NCI-H510A treated with DMSO at 0.1 percent for 48 hours (cell line): ENCODE measurements at regions not wholly inside any gene's neighbourhood (a gene's known extent, or its start where the extent isn't known, plus 50 kb on each side); places are given as distances from the start of the nearest gene placed in this dataset.

Source experiments
- DNase-seq: peaks from one replicate; lab custom pipeline; 2025; lab: John Stamatoyannopoulos, UW

- no peak for DNase-seq
Observed at GRCh38 chr15:60137711-60138396, 133.7 kb downstream of the FOXB1 start.

DNA sequence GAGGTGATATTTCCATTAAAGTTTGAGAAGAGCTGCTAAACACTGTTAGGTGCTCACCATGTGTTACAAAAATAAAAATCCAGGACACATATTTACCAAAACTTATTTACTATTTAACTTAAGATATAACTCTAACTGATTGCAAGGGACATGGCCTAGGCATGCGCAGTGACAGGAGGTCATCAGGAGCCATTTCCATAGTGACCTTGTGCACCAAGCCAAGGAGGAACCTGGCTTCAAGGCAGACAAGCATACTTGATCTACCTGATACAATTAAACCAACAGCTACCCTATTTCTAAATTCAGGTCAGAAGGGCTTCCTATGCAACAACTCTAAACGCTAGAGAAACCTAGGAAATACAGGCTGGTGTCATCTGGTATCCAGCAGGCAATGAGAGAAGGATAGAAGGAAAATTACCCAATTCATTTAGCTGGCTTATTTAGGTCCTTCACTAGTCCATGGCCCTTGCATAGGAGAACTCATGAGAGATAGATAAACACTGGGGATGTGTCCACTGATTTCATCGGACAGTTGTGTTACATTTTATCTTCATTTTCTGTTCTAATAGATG, 134.4 kb downstream of the FOXB1 start:
- no peak for DNase-seq

DNA sequence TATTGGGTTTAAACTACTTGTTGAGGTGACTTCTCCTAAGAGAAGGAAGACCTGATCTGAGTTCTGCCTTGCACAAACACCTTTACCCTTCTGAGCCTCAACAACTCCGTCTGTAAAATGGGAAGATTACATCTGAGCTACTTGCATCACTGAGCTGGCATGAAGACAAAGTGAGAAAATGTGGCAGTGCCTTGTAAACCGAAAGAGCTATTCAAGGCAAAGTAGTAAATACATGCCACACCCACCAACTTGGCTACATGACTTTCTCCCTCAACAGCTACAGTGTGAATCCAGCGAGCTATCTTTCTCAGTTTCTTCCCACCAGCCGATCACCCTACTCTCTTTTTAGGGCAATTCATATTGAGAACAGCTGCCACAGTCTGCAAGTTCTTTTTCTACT, 148.3 kb downstream of the FOXB1 start:
- no peak for DNase-seq

DNA sequence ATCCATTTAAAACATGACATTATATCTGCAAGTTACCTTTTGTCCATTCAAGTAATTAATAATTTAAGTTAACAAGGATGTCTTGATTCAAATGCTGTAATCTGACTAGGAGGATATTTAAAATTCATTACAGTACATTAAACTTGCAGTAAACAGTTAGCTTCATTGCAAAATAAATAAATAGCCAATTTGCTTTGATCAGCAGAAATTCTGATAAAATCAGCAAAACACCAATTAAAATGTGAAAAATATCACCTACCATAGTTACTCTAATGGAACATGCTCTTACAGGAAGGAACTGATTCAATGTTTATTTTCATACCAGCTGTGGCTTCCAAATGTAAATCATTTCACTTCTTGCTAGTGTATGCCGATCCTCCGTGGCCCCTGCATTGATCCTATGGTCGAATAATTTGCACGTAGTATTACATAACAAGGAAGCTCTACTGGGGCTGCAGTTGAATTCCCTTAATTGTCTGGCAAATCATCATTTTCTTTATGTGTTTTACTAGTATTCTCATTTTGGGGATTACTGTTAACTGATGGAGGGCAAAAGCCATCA, 150.7 kb downstream of the FOXB1 start:
- no peak for DNase-seq

GRCh38 chr15:60155661-60156060, 151.6 kb downstream of the FOXB1 start:
- no peak for DNase-seq

- no peak for DNase-seq
Observed at GRCh38 chr15:60160909-60161308, 156.8 kb downstream of the FOXB1 start.

DNA sequence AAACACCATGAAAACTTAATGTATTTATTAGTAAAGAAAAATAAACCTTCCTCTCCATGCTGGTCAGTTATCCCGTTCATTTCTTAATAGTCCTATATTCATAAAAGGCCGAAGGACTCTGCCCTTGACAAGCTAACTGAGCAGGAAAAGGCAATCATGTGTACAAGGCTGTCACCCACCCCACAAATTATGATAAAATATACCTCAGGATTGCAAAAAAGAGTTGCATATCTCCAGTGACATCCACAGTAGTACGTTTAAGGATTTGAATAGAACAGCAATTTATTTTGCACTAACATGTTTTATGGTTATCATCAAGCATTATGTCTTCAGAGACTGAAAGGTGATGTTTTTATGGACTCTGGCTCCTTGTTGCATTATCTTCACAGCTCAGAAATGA, 157.6 kb downstream of the FOXB1 start:
- DNase-seq: no peak

DNA sequence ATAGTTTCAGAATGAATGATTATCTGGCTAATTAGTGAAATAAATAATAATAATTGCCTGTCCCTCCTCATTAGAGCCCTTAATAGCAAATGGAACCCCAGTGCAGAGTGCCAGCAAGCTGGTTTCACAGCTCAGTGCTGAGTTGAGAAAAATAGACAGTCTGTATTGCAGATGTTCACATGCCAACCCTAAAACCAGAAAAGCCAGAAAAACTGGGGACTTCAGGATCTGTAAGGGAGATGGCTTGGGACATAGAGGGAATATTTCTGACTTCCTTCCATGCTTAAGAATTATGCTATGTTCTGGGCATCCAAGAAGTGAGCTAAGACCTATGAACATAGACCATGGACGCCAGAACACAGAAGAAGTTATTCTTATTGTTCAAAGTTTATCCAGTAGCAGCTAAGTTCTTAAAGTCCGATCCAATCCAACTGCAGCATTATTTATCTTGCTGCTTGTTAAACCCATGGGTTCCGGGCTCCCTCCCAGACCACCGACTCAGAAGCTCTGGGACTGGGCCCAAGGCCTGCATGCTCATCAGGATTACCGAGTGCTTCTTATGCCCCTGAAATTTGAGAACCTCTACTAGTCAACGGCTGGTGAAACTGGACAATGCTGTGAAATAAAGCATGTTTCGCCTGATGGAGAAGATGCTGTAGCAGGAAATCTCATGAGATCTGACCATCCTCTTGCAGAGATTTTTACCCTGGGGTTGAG, 158.3 kb downstream of the FOXB1 start:
- DNase-seq: no peak

DNA sequence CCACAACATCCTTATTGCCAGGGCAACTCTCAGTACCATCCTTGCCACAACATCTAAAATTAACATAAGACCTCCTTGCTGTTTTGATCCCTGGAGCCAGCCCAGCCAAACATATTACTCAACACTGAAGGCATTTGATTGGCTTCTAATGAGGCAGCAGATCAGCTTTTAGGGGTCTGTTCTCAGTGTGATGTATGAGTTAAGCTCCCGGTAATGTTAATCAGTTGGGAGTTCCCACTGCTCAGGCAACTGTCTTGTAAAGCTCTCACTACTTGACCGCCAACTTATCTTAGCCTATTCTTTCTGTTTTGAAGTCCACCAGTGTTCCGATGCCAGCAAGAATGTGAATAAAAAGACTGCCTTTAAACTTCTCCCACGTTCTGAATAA, 158.9 kb downstream of the FOXB1 start:
- no peak for DNase-seq

DNA sequence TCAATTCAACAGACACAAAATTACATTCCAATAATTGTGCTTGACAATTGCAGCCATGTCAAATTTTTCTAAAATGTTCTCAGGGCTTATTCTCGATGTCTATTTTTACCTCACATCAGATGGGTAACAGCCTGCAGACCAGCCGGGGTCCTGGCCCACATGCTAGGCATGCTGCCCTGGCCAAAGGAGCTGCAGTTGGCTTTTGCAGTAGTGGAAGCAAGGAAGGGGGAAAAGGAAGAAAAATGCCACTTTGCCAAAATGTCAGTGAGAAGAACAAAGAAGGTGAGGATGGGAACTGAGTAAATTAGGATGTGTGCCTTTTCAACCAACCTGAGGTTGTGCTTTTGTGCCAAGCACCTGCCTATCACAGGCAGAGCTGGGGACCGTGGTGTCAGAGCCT, 161.0 kb downstream of the FOXB1 start:
- no peak for DNase-seq

- no peak for DNase-seq
Observed at GRCh38 chr15:60172143-60172542, 168.0 kb downstream of the FOXB1 start.

GRCh38 chr15:60179786-60180391, 175.8 kb downstream of the FOXB1 start:
- DNase-seq: peak; percentile 19

DNA sequence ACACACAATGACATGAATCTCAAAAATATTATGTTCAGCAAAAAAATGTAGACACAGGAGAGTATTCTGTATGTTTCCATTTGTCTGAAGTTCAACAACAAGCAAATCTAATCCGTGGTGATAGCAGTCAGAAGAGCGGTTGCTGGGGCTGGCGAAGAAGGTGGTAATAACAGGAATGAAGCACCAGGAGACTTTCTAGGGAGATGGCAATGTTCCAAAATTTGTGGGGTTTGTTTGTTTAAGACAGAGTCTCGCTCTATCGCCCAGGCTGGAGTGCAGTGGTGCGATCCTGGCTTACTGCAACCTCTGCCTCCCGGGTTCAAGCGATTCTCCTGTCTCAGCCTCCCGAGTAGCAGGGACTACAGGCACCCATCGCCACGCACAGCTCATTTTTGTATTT, 177.8 kb downstream of the FOXB1 start:
- peak; percentile 37 for DNase-seq

DNA sequence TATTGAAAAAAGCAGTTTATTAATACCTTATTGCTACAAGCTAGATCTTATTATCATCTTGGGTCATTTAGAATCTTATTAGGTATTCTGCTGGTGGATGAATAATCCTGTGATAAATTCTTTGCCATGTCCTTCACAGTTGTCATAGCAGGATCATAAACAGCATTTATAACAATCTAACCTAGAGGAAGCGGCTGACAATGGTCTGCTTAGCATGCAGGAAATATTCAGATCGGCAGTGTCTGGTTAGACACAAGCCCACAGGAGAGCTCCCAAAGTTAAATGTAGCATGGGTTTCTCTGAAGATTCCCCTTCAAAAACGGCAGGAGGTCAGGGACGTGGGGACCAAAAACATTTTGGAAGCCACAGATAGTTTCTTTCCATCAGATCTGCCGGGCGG, 179.3 kb downstream of the FOXB1 start:
- no peak for DNase-seq

GRCh38 chr15:60184579-60184978, 180.5 kb downstream of the FOXB1 start:
- no peak for DNase-seq

DNA sequence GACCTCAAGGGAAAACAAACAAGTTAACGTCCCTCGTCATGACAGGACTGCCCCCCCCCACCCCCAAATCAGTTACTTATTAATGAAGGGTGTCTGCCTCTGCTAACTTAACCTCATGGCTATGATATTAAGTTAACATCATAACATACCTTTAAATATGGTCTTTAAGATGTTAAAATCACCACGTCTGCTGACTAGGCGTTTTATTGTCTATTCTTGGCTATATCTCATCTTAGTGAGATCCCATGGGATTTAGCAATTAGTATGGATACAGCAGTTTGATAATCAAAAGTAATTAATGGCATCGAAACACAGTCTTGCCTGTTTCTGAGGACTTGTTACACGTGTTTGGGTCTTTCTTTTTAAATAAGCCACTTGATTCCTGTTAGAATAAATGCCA, 186.9 kb downstream of the FOXB1 start:
- no peak for DNase-seq

- DNase-seq: no peak
Observed at GRCh38 chr15:60191821-60192220, 187.7 kb downstream of the FOXB1 start.

GRCh38 chr15:60195611-60196010, 191.5 kb downstream of the FOXB1 start:
- DNase-seq: no peak

- DNase-seq: no peak
Observed at GRCh38 chr15:60204131-60204885, 193.5 kb downstream of the ANXA2 start.

GRCh38 chr15:60208709-60209108, 189.1 kb downstream of the ANXA2 start:
- no peak for DNase-seq

DNA sequence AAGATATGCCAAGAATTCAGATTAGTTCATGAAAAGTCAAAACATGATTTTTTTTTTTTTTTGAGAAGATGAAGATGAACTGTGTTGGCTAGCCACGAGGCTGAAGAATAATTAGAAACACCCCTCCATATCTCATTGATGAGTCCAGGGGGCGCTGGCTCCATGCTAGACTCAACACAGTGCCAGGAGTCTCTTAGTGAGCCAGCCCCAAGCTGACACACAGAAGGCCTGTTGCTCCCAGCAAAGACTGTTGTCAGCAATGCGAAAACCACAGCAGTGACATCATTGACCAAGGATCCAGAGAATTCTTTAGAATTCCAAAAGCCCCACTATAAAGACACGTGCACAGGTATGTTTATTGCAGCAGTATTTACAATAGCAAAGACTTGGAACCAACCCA, 185.2 kb downstream of the ANXA2 start:
- DNase-seq: no peak

DNA sequence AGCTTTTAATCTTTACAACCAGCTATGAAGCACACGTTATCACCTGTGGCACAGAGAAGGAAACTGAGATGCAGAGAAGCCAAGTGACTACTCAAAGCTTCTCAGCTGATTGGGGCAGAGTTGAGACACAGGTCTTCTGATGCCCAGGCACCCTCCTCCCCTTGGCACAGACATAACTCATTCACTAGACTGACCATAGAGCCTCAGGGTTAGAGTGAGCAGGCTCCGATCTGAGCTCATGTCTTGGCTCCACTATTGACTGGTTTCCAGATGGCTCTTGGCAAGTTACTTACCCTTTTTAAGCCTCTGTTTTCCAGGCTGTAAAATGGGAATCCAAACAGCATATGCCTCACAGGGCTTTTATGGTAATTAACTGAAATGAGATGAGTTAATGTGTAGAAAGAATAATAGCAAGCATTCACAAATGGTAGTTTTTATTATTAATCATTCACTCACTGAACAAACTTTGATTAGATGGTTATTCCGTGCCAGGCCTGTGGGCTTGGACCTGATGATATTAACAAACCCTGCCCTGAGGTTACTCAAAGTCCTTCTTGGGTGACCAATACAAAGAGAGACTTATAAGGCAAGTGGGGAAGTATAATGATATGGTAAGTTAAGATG, 184.3 kb downstream of the ANXA2 start:
- no peak for DNase-seq
